ENCODE measurements at regions not wholly inside any gene's neighbourhood (a gene's known extent, or its start where the extent isn't known, plus 50 kb on each side); places are given as distances from the start of the nearest gene placed in this dataset.
"Not testable (repeated sequence)": the region's sequence is repeated elsewhere in the genome, so short reads cannot be mapped to it uniquely, and the experiment has no call there.

- no peak for TF ChIP-seq AR (CRISPR knock-in tag; IDR thresholded peaks at IDR 0.05)
- TF ChIP-seq HMGA2 (CRISPR knock-in tag; IDR thresholded peaks at IDR 0.05): no peak
- TF ChIP-seq IRF2 (CRISPR knock-in tag; IDR thresholded peaks at IDR 0.05; ENCODE audit: borderline replicate concordance, low read depth): no peak
Observed at GRCh38 chr13:63731896-63732295, 2316.2 kb upstream of the PCDH20 start (continued).

GRCh38 chr13:63712159-63712558 is 2296.5 kb upstream of the PCDH20 start:
- H3K4me1 Mint-ChIP-seq; H3K27ac Mint-ChIP-seq; CTCF ChIA-PET; ATAC-seq; POLR2A ChIA-PET; H3K27me3 Mint-ChIP-seq (ENCODE audit: low read depth); H3K4me3 Mint-ChIP-seq; H3K9me3 Mint-ChIP-seq; DNase-seq (ENCODE audit: low spot score); H3K36me3 Mint-ChIP-seq: not testable (repeated sequence)

GRCh38 chr13:63706751-63707150 is 2291.1 kb upstream of the PCDH20 start:
- DNase-seq (ENCODE audit: low spot score) (no peak), ATAC-seq (no peak)
- Mint-ChIP-seq H3K4me3 (no peak overlapping the region), H3K9me3 (no peaks in the 10 kb centered on the region), H3K27me3 (ENCODE audit: low read depth) (no peaks in the 10 kb centered on the region), H3K27ac (no peak overlapping the region), H3K4me1 (peaks cover 5% of the 10 kb centered on the region), H3K36me3 (no peaks in the 10 kb centered on the region)
- no peak for TF ChIP-seq RELA (CRISPR knock-in tag; IDR thresholded peaks at IDR 0.05; ENCODE audit: borderline replicate concordance)
- no peak for TF ChIP-seq FOXP4 (CRISPR knock-in tag; IDR thresholded peaks at IDR 0.05)
- TF ChIP-seq JAZF1 (CRISPR knock-in tag; IDR thresholded peaks at IDR 0.05): no peak
- TF ChIP-seq ZMAT4 (CRISPR knock-in tag; IDR thresholded peaks at IDR 0.05): no peak
- TF ChIP-seq E2F4 (CRISPR knock-in tag; IDR thresholded peaks at IDR 0.05; ENCODE audit: borderline replicate concordance, low read depth): no peak
- no peak for TF ChIP-seq MLX (CRISPR knock-in tag; IDR thresholded peaks at IDR 0.05)
- no peak for TF ChIP-seq GRHL2 (CRISPR knock-in tag; IDR thresholded peaks at IDR 0.05; ENCODE audit: insufficient replicate concordance, severe bottlenecking)
- TF ChIP-seq ZNF138 (CRISPR knock-in tag; conservative IDR thresholded peaks at IDR 0.05): no peak
- no peak for TF ChIP-seq TEAD1 (CRISPR knock-in tag; IDR thresholded peaks at IDR 0.05)
- ChIA-PET CTCF (no interaction called here), POLR2A (no interaction called here)

- Mint-ChIP-seq H3K4me3 (no peak overlapping the region), H3K4me1 (peaks cover 5% of the 10 kb centered on the region), H3K9me3 (peaks cover 4% of the 10 kb centered on the region), H3K36me3 (no peaks in the 10 kb centered on the region), H3K27ac (no peak overlapping the region), H3K27me3 (ENCODE audit: low read depth) (no peaks in the 10 kb centered on the region)
- POLR2A ChIA-PET: no interaction called here
- CTCF ChIA-PET: no interaction called here
- no peak for ATAC-seq
- DNase-seq (ENCODE audit: low spot score): no peak
- TF ChIP-seq SOX15 (CRISPR knock-in tag; IDR thresholded peaks at IDR 0.05) (no peak), JAZF1 (CRISPR knock-in tag; IDR thresholded peaks at IDR 0.05) (no peak), RELA (CRISPR knock-in tag; IDR thresholded peaks at IDR 0.05; ENCODE audit: borderline replicate concordance) (no peak), ZNF121 (CRISPR knock-in tag; IDR thresholded peaks at IDR 0.05) (no peak), ZBTB43 (CRISPR knock-in tag; IDR thresholded peaks at IDR 0.05) (no peak), E2F4 (CRISPR knock-in tag; IDR thresholded peaks at IDR 0.05; ENCODE audit: borderline replicate concordance, low read depth) (no peak), OVOL2 (CRISPR knock-in tag; IDR thresholded peaks at IDR 0.05; ENCODE audit: borderline replicate concordance) (no peak)
Observed at GRCh38 chr13:63704521-63704920, 2288.9 kb upstream of the PCDH20 start.
